SK-N-SH treated with all-trans-retinoic acid at 6 μM for 48 hours (cell line): ENCODE measurements at regions not wholly inside any gene's neighbourhood (a gene's known extent, or its start where the extent isn't known, plus 50 kb on each side); places are given as distances from the start of the nearest gene placed in this dataset.

Experiments used
- ATAC-seq: fragments of 200-7000 bp; cut with Tn5 transposase; 3 replicates; pipeline ENCODE4 v1.9.1; 2020; ENCODE audit warnings: mild to moderate bottlenecking, moderate library complexity
- ARNTL ChIP-seq: fragments of 450-650 bp; formaldehyde crosslinking; IDR thresholded peaks from 2 replicates; pipeline ENCODE4 v1.5.0; 2020; ENCODE audit warnings: low read depth, mild to moderate bottlenecking, moderate library complexity, borderline replicate concordance
- BACH2 ChIP-seq: fragments of 250-450 bp; sonication (Bioruptor Pico); IDR thresholded peaks from 2 replicates; pipeline ENCODE4 v1.9.0; 2021; ENCODE audit warnings: mild to moderate bottlenecking, borderline replicate concordance
- CSDC2 ChIP-seq: fragments of 250-450 bp; sonication (Bioruptor Pico); IDR thresholded peaks from 2 replicates; pipeline ENCODE4 v1.5.0; 2020; ENCODE audit warnings: mild to moderate bottlenecking, moderate library complexity
- ESRRG ChIP-seq: fragments of 250-450 bp; sonication (Bioruptor Pico); IDR thresholded peaks from 2 replicates; pipeline ENCODE4 v1.6.1; 2021; ENCODE audit warnings: mild to moderate bottlenecking
- GLIS3 ChIP-seq: fragments of 250-450 bp; sonication (Bioruptor Pico); IDR thresholded peaks from 2 replicates; pipeline ENCODE4 v1.5.0; 2020; ENCODE audit warnings: mild to moderate bottlenecking, moderate library complexity
- ISL1 ChIP-seq: fragments of 250-450 bp; sonication (Bioruptor Pico); IDR thresholded peaks from 2 replicates; pipeline ENCODE4 v2.1.2; 2022; ENCODE audit warnings: mild to moderate bottlenecking, moderate library complexity
- OSR1 ChIP-seq: fragments of 250-450 bp; sonication (Bioruptor Pico); IDR thresholded peaks from 2 replicates; pipeline ENCODE4 v1.8.0; 2022; ENCODE audit warnings: moderate library complexity, mild to moderate bottlenecking, inconsistent platforms
- POU6F1 ChIP-seq: fragments of 250-450 bp; sonication (Bioruptor Pico); IDR thresholded peaks from 2 replicates; pipeline ENCODE4 v1.8.0; 2021; ENCODE audit warnings: low read depth, mild to moderate bottlenecking, moderate library complexity, borderline replicate concordance
- PPARA ChIP-seq: fragments of 250-450 bp; sonication (Bioruptor Pico); IDR thresholded peaks from 2 replicates; pipeline ENCODE4 v1.5.0; 2020; ENCODE audit warnings: mild to moderate bottlenecking, borderline replicate concordance
- RARB ChIP-seq: fragments of 250-450 bp; sonication (Bioruptor Pico); IDR thresholded peaks from 2 replicates; pipeline ENCODE4 v1.8.0; 2021; ENCODE audit warnings: mild to moderate bottlenecking, moderate library complexity
- SNAI2 ChIP-seq: fragments of 250-450 bp; sonication (Bioruptor Pico); IDR thresholded peaks from 2 replicates; pipeline ENCODE4 v1.5.0; 2020; ENCODE audit warnings: mild to moderate bottlenecking, moderate library complexity
- TCF4 ChIP-seq: fragments of 250-450 bp; sonication (Bioruptor Pico); IDR thresholded peaks from 2 replicates; pipeline ENCODE4 v1.8.0; 2021; ENCODE audit warnings: mild to moderate bottlenecking, moderate library complexity, borderline replicate concordance
- TOX ChIP-seq: fragments of 250-450 bp; sonication (Bioruptor Pico); IDR thresholded peaks from 2 replicates; pipeline ENCODE4 v1.8.0; 2021; ENCODE audit warnings: mild to moderate bottlenecking, moderate library complexity, borderline replicate concordance
- TSHZ2 ChIP-seq: fragments of 250-450 bp; sonication (Bioruptor Pico); IDR thresholded peaks from 2 replicates; pipeline ENCODE4 v1.5.0; 2020; ENCODE audit warnings: mild to moderate bottlenecking, moderate library complexity
- ZC3H10 ChIP-seq: fragments of 250-450 bp; sonication (Bioruptor Pico); IDR thresholded peaks from 2 replicates; pipeline ENCODE4 v1.5.1; 2021; ENCODE audit warnings: mild to moderate bottlenecking, moderate library complexity
- ZFP3 ChIP-seq: fragments of 250-450 bp; sonication (Bioruptor Pico); IDR thresholded peaks from 2 replicates; pipeline ENCODE4 v1.5.0; 2020; ENCODE audit warnings: mild to moderate bottlenecking, moderate library complexity
- ZFP30 ChIP-seq: fragments of 450-650 bp; formaldehyde crosslinking; IDR thresholded peaks from 2 replicates; pipeline ENCODE4 v1.5.0; 2022; ENCODE audit warnings: mild to moderate bottlenecking, moderate library complexity
- ZNF70 ChIP-seq: fragments of 450-650 bp; formaldehyde crosslinking; IDR thresholded peaks from 2 replicates; pipeline ENCODE4 v1.5.0; 2020; ENCODE audit warnings: mild to moderate bottlenecking, moderate library complexity
- ZNF8 ChIP-seq: fragments of 450-650 bp; formaldehyde crosslinking; IDR thresholded peaks from 2 replicates; pipeline ENCODE4 v1.5.0; 2020; ENCODE audit warnings: mild to moderate bottlenecking, moderate library complexity
- TF ChIP-seq, protein P1 (sequence below): fragments of 250-450 bp; sonication (Bioruptor Pico); IDR thresholded peaks from 2 replicates; pipeline ENCODE4 v1.5.1; 2021; ENCODE audit warnings: mild to moderate bottlenecking, moderate library complexity
- TF ChIP-seq, protein P2 (sequence below): fragments of 250-450 bp; sonication (Bioruptor Pico); IDR thresholded peaks from 2 replicates; pipeline ENCODE4 v1.5.1; 2020; ENCODE audit warnings: low read depth, mild to moderate bottlenecking, moderate library complexity

DNA sequence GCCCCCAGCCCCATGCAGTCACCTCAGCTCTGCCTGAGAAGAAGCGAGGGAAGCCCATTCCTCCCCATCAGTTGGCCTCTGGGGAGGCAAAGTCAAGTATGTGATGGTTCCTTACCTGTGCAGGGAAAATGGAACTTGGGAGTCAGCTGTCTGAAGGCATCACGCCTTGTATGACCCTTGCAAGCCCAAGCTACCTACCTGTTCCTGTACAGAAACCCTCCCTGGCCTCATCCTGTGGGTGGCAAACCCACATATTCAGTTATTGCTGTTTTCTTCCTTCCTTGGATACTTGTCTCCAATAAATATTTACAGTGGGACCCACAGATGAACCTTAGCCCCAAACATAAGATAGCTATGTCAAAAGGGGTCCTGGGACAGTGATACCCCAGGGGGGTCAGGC lies 92.2 kb upstream of the MLN start:
- no peak for ATAC-seq
- no peak for TF ChIP-seq ZNF8 (CRISPR knock-in tag)
- no peak for TF ChIP-seq TSHZ2 (CRISPR knock-in tag)
- TF ChIP-seq, protein P1, sequence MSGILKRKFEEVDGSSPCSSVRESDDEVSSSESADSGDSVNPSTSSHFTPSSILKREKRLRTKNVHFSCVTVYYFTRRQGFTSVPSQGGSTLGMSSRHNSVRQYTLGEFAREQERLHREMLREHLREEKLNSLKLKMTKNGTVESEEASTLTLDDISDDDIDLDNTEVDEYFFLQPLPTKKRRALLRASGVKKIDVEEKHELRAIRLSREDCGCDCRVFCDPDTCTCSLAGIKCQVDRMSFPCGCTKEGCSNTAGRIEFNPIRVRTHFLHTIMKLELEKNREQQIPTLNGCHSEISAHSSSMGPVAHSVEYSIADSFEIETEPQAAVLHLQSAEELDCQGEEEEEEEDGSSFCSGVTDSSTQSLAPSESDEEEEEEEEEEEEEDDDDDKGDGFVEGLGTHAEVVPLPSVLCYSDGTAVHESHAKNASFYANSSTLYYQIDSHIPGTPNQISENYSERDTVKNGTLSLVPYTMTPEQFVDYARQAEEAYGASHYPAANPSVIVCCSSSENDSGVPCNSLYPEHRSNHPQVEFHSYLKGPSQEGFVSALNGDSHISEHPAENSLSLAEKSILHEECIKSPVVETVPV, result no peak
- TF ChIP-seq, all 23 proteins: peak for 0

GRCh38 chr6:33895296-33895695 lies 91.5 kb upstream of the MLN start:
- TF ChIP-seq ZFP30 (CRISPR knock-in tag), result no peak
- TF ChIP-seq ZNF70 (CRISPR knock-in tag), result no peak
- TF ChIP-seq, protein P2, sequence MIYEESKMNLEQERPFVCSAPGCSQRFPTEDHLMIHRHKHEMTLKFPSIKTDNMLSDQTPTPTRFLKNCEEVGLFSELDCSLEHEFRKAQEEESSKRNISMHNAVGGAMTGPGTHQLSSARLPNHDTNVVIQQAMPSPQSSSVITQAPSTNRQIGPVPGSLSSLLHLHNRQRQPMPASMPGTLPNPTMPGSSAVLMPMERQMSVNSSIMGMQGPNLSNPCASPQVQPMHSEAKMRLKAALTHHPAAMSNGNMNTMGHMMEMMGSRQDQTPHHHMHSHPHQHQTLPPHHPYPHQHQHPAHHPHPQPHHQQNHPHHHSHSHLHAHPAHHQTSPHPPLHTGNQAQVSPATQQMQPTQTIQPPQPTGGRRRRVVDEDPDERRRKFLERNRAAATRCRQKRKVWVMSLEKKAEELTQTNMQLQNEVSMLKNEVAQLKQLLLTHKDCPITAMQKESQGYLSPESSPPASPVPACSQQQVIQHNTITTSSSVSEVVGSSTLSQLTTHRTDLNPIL (CRISPR knock-in tag), result no peak
- no peak for TF ChIP-seq ZFP3 (CRISPR knock-in tag)
- TF ChIP-seq ESRRG (CRISPR knock-in tag), result no peak
- TF ChIP-seq BACH2 (CRISPR knock-in tag), result no peak
- TF ChIP-seq TOX (CRISPR knock-in tag), result no peak
- TF ChIP-seq, all 23 proteins: peak for 0
- ATAC-seq, result no peak

DNA sequence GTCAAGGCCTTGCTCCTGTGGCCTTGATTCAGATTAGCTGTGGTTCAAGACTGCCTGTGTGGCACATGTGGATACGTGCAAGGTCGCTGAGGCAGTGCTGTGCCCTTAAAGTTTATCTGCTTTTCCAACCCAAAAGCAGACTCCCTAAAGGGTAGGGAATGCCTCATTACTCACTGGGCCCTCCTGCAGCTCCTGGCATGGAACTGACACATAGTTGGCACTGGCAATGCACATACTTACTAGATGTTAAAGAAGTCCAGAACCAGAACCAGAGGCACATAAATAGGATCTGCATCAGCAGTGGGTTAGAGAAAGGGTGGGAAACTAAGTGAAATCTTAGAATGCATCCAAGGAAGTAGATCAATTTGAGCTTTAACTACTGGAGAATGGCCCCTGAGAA lies 90.6 kb upstream of the MLN start:
- ATAC-seq, result peak; percentile 84

GRCh38 chr6:33892581-33893346 lies 89.0 kb upstream of the MLN start:
- no peak for ATAC-seq
- TF ChIP-seq, protein P1, result no peak
- TF ChIP-seq ISL1 (CRISPR knock-in tag), result no peak
- no peak for TF ChIP-seq ZFP3 (CRISPR knock-in tag)
- no peak for TF ChIP-seq TOX (CRISPR knock-in tag)
- no peak for TF ChIP-seq POU6F1 (CRISPR knock-in tag)
- no peak for TF ChIP-seq SNAI2 (CRISPR knock-in tag)
- TF ChIP-seq TCF4 (CRISPR knock-in tag), result no peak
- no peak for TF ChIP-seq CSDC2 (CRISPR knock-in tag)
- TF ChIP-seq BACH2 (CRISPR knock-in tag), result no peak
- TF ChIP-seq ZFP30 (CRISPR knock-in tag), result no peak
- no peak for TF ChIP-seq OSR1 (CRISPR knock-in tag)
- TF ChIP-seq TSHZ2 (CRISPR knock-in tag), result no peak
- no peak for TF ChIP-seq ZC3H10
- TF ChIP-seq PPARA (CRISPR knock-in tag), result no peak
- TF ChIP-seq GLIS3, result no peak
- no peak for TF ChIP-seq ZNF8 (CRISPR knock-in tag)

More for the DNA sequence above, 90.6 kb upstream of the MLN start:
- TF ChIP-seq ARNTL (CRISPR knock-in tag), result no peak
- peak; percentile 53; the same call in 1 of the 2 replicates for TF ChIP-seq ISL1 (CRISPR knock-in tag)
- TF ChIP-seq RARB (CRISPR knock-in tag), result no peak
- TF ChIP-seq SNAI2 (CRISPR knock-in tag), result no peak
- TF ChIP-seq, all 23 proteins: peak for 1
